ENCODE measurements at regions not wholly inside any gene's neighbourhood (a gene's known extent, or its start where the extent isn't known, plus 50 kb on each side); places are given as distances from the start of the nearest gene placed in this dataset.
"Not testable (repeated sequence)": the region's sequence is repeated elsewhere in the genome, so short reads cannot be mapped to it uniquely, and the experiment has no call there.

DNA sequence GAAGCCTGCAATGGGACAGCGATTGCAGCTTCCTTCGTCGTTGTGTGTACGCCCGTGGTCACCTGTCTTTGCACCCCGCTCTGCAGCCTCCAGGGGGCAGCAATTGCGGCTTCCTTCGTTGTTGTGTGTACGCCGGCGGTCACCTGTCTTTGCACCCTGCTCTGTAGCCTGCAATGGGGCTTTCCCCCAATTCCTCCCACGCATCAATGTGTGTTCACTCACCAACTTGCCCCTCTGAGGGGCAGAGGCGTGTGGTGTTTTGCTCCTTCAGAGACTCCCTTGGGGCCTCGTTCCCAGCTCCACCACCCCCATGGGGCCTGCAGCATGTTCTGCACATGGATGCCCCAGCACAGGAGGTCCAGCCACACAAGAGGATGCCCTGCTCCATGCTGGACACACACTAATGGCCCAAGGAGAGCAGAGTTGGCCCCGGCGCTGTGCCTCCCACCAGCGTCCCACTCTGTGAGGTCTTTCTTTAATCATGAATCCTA lies 197.1 kb downstream of the LAT start:
- TF ChIP-seq, protein P1, sequence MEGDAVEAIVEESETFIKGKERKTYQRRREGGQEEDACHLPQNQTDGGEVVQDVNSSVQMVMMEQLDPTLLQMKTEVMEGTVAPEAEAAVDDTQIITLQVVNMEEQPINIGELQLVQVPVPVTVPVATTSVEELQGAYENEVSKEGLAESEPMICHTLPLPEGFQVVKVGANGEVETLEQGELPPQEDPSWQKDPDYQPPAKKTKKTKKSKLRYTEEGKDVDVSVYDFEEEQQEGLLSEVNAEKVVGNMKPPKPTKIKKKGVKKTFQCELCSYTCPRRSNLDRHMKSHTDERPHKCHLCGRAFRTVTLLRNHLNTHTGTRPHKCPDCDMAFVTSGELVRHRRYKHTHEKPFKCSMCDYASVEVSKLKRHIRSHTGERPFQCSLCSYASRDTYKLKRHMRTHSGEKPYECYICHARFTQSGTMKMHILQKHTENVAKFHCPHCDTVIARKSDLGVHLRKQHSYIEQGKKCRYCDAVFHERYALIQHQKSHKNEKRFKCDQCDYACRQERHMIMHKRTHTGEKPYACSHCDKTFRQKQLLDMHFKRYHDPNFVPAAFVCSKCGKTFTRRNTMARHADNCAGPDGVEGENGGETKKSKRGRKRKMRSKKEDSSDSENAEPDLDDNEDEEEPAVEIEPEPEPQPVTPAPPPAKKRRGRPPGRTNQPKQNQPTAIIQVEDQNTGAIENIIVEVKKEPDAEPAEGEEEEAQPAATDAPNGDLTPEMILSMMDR (IDR thresholded peaks at IDR 0.05): not testable (repeated sequence)
- not testable (repeated sequence) for TF ChIP-seq POLR2AphosphoS5 (IDR thresholded peaks at IDR 0.05)

Data from breast epithelium (tissue), 3 donors.